GM12878 (cell line): ENCODE measurements at regions not wholly inside any gene's neighbourhood (a gene's known extent, or its start where the extent isn't known, plus 50 kb on each side); places are given as distances from the start of the nearest gene placed in this dataset.

Experiments used
- ATAC-seq: fragments of 200-7000 bp; cut with Tn5 transposase; 3 replicates; pipeline ENCODE4 v1.9.1; 2020; ENCODE audit warnings: mild to moderate bottlenecking, moderate library complexity
- BruUV-seq: library from RNA; stranded (reverse); fragments of 400-500 nt; replicated peaks from 2 replicates; lab custom pipeline; 2021; lab: Mats Ljungman, UMichigan
- CTCF ChIA-PET: fragments of 300-600 bp; sonication (Branson Sonifier 250); formaldehyde crosslinking; extraction: SDS; loops from one replicate; lab custom pipeline; 2021; ENCODE audit warnings: inconsistent platforms; lab: Yijun Ruan, JAX
- POLR2A ChIA-PET: fragments of 350-600 bp; formaldehyde crosslinking; extraction: SDS; loops from one replicate; lab custom pipeline; 2021; ENCODE audit warnings: inconsistent platforms; lab: Charles Lee
- RAD21 ChIA-PET: fragments of 300-600 bp; sonication (Branson Sonifier 250); formaldehyde crosslinking; loops from one replicate; lab custom pipeline; 2023; ENCODE audit warnings: antibody characterized with exemption; ENCODE audit not compliant: unreplicated experiment; lab: Charles Lee
- SMC1A ChIA-PET: fragments of 300-600 bp; sonication (Branson Sonifier 250); formaldehyde crosslinking; loops from one replicate; lab custom pipeline; 2023; ENCODE audit not compliant: unreplicated experiment, uncharacterized antibody; lab: Charles Lee
- DNase-seq: peaks from one replicate; pipeline ENCODE4 v3.0.0-alpha.2; 2011; ENCODE audit warnings: low read depth, low spot score
- FAIRE-seq: peaks from 3 replicates; lab custom pipeline; 2011; peaks lifted over from hg19 to GRCh38; lab: Jason Lieb, UNC
- H2AFZ ChIP-seq: 2 replicates; pipeline ENCODE4 v1.6.0; 2011; ENCODE audit warnings: low read depth, low read length, control low read depth; ENCODE audit not compliant: control insufficient read depth
- H3K27ac ChIP-seq: 2 replicates; pipeline ENCODE4 v1.5.1; 2011; ENCODE audit warnings: control low read depth; ENCODE audit not compliant: control insufficient read depth, insufficient read depth
- H3K27me3 ChIP-seq, 2 experiments: replicated peaks in 1 of 2; 2 replicates each; pipeline versions ENCODE4 v1.6.0 to v1.6.1; 2011; ENCODE audit warnings: low read length in 1 of 2; ENCODE audit not compliant: control insufficient read depth in 2 of 2, insufficient read depth in 2 of 2
- H3K36me3 ChIP-seq, 2 experiments: 2 replicates each; pipeline ENCODE4 v1.5.1; 2011; ENCODE audit warnings: low read length in 1 of 2; ENCODE audit not compliant: control insufficient read depth in 2 of 2, insufficient read depth in 2 of 2
- H3K4me1 ChIP-seq: 2 replicates; pipeline ENCODE4 v1.6.1; 2011; ENCODE audit warnings: mild to moderate bottlenecking, low read length, moderate library complexity, mixed read lengths; ENCODE audit not compliant: control insufficient read depth, insufficient read depth
- H3K4me2 ChIP-seq: 2 replicates; pipeline ENCODE4 v1.6.0; 2011; ENCODE audit warnings: control low read depth; ENCODE audit not compliant: control insufficient read depth, insufficient read depth
- H3K4me3 ChIP-seq: fragments of 200-600 bp; sonication (generic); 2 replicates; pipeline ENCODE4 v1.5.1; 2016
- H3K79me2 ChIP-seq: 2 replicates; pipeline ENCODE4 v1.6.0; 2011; ENCODE audit warnings: low read length; ENCODE audit not compliant: control insufficient read depth, insufficient read depth
- H3K9ac ChIP-seq: 2 replicates; pipeline ENCODE4 v1.8.0; 2011; ENCODE audit warnings: low read length, control low read depth, mixed read lengths; ENCODE audit not compliant: control insufficient read depth, insufficient read depth
- H3K9me3 ChIP-seq: replicated peaks from 3 replicates; pipeline ENCODE4 v1.5.1; 2011; ENCODE audit warnings: mild to moderate bottlenecking, low read length; ENCODE audit not compliant: control insufficient read depth, insufficient read depth
- H4K20me1 ChIP-seq: 2 replicates; pipeline ENCODE4 v1.6.0; 2011; ENCODE audit not compliant: control insufficient read depth, insufficient read depth
- BRCA1 ChIP-seq: IDR thresholded peaks from 2 replicates; pipeline ENCODE4 v1.6.1; 2011; ENCODE audit warnings: low read depth, low read length, improper control_type of control experiment
- CBX5 ChIP-seq: sonication (generic); IDR thresholded peaks from 2 replicates; pipeline ENCODE4 v1.6.1; 2016; ENCODE audit warnings: low read depth, moderate library complexity, mild to moderate bottlenecking, inconsistent platforms
- JUNB ChIP-seq: IDR thresholded peaks from 2 replicates; pipeline ENCODE4 v1.6.1; 2016; ENCODE audit warnings: antibody characterized with exemption, mild to moderate bottlenecking
- PAX8 ChIP-seq: fragments of 450-650 bp; IDR thresholded peaks from 2 replicates; pipeline ENCODE4 v1.6.1; 2017; ENCODE audit warnings: mild to moderate bottlenecking, moderate library complexity
- WGBS: methylation state at CpG from one replicate; pipeline ENCODE4 v1.1.6; 2016; ENCODE audit warnings: low lambda C conversion rate; ENCODE audit not compliant: insufficient replicate concordance, insufficient coverage; ENCODE audit errors: missing lambda C conversion rate; 5-methylcytosine and 5-hydroxymethylcytosine counted together
- in situ Hi-C: fragments of 300-500 bp; cut with MboI; formaldehyde crosslinking; loops from 9 replicates; pipeline ENCODE4 v1.14.3; 2018; ENCODE audit warnings: mixed read lengths
- intact Hi-C: fragments of 100-400 bp; cut with micrococcal nuclease; formaldehyde crosslinking; loops from one replicate; pipeline ENCODE4 v1.14.2; 2022; ENCODE audit not compliant: unreplicated experiment
- TF ChIP-seq, protein P1 (sequence below): fragments of 450-650 bp; IDR thresholded peaks from 2 replicates; pipeline ENCODE4 v1.6.1; 2017; ENCODE audit warnings: mild to moderate bottlenecking, moderate library complexity

DNA sequence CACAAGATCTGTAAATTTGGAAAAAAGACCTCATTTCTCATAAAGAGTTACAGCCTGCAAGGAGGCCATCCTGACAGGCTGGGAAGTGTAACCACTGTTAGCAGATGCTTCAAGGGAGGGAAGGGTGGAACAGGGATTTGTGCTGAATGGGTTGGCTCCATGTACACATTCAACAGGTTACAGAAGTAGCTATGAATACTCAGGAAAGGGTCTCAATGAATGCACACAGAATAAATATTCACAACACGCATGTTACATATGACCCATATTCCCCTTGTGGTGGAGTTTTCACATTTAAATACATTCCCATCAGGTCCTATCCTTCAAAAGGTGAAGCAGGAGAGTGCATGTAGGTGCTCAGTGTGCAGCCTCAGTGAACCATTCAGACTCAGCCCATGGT, 316.4 kb upstream of the COBL start (continued):
- TF ChIP-seq BRCA1: no peak

DNA sequence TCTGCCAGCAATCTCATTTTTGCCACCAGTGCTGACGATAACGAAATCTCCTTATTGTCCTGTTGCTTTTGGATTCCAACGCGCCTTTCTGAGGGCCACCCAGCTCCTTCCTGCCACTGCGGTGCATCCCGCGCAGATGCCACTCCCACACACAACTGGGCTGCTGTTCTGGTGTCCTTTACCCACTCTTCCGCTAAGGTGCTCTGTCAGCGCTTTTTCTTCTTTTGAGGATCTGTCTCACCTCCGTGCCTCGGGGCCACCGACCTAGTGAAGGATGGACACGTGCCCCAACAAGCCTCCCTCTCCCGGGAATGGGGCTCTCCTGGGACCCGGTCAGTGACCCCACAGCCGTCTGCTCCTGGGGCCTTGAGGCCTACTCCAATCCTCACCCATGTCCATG, 314.3 kb upstream of the COBL start:
- Histone ChIP-seq H3K79me2 (no peaks in the 10 kb centered on the region), H3K9me3 (no peaks in the 10 kb centered on the region; the same call in 2 of the 3 replicates), H3K4me1 (no peaks in the 10 kb centered on the region), H3K4me2 (no peak overlapping the region), H3K4me3 (no peak overlapping the region), H3K9ac (no peak overlapping the region), H3K36me3 (no peaks in the 10 kb centered on the region), H4K20me1 (no peaks in the 10 kb centered on the region), H3K27me3 (no peaks in the 10 kb centered on the region), H2AFZ (no peak overlapping the region), H3K27ac (no peak overlapping the region)
- 68% methylated on average over 16 of the region's 16 CpGs for WGBS
- RAD21 ChIA-PET: no interaction called here
- no peak for TF ChIP-seq PAX8
- TF ChIP-seq JUNB: no peak
- TF ChIP-seq CBX5: no peak
- TF ChIP-seq, protein P1, sequence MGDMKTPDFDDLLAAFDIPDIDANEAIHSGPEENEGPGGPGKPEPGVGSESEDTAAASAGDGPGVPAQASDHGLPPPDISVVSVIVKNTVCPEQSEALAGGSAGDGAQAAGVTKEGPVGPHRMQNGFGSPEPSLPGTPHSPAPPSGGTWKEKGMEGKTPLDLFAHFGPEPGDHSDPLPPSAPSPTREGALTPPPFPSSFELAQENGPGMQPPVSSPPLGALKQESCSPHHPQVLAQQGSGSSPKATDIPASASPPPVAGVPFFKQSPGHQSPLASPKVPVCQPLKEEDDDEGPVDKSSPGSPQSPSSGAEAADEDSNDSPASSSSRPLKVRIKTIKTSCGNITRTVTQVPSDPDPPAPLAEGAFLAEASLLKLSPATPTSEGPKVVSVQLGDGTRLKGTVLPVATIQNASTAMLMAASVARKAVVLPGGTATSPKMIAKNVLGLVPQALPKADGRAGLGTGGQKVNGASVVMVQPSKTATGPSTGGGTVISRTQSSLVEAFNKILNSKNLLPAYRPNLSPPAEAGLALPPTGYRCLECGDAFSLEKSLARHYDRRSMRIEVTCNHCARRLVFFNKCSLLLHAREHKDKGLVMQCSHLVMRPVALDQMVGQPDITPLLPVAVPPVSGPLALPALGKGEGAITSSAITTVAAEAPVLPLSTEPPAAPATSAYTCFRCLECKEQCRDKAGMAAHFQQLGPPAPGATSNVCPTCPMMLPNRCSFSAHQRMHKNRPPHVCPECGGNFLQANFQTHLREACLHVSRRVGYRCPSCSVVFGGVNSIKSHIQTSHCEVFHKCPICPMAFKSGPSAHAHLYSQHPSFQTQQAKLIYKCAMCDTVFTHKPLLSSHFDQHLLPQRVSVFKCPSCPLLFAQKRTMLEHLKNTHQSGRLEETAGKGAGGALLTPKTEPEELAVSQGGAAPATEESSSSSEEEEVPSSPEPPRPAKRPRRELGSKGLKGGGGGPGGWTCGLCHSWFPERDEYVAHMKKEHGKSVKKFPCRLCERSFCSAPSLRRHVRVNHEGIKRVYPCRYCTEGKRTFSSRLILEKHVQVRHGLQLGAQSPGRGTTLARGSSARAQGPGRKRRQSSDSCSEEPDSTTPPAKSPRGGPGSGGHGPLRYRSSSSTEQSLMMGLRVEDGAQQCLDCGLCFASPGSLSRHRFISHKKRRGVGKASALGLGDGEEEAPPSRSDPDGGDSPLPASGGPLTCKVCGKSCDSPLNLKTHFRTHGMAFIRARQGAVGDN: no peak
- intact Hi-C loops: no loop called here
- SMC1A ChIA-PET: no interaction called here
- CTCF ChIA-PET: no interaction called here
- DNase-seq (no peak), FAIRE-seq (no peak), ATAC-seq (no peak)
- no TSS peak for BruUV-seq
- POLR2A ChIA-PET: no interaction called here
- in situ Hi-C loops: no loop called here
